Cardiac muscle cell (in vitro differentiated cells and primary cell): ENCODE measurements at regions not wholly inside any gene's neighbourhood (a gene's known extent, or its start where the extent isn't known, plus 50 kb on each side); places are given as distances from the start of the nearest gene placed in this dataset.

Experiments
- DNase-seq, 2 donors: peaks; one replicate each; pipeline versions ENCODE4 v3.0.0 to v3.0.0-alpha.2; 2010 to 2017; ENCODE audit warnings: low read depth in 1 of 2, low spot score in 1 of 2
- H3K27ac ChIP-seq: fragments of 200-600 bp; sonication (generic); 2 replicates; pipeline ENCODE4 v1.5.1; 2016
- H3K27me3 ChIP-seq: fragments of 200-600 bp; sonication (generic); 2 replicates; pipeline ENCODE4 v1.6.0; 2016; ENCODE audit warnings: control low read depth
- H3K36me3 ChIP-seq: fragments of 200-600 bp; sonication (generic); 2 replicates; pipeline ENCODE4 v1.5.1; 2016; ENCODE audit warnings: control low read depth
- H3K4me1 ChIP-seq: fragments of 200-600 bp; sonication (generic); 2 replicates; pipeline ENCODE4 v1.8.1; 2017; ENCODE audit warnings: low read depth, mild to moderate bottlenecking, mixed run types
- H3K4me3 ChIP-seq: fragments of 200-600 bp; sonication (generic); 2 replicates; pipeline ENCODE4 v1.5.1; 2016; ENCODE audit warnings: mild to moderate bottlenecking
- H3K9me3 ChIP-seq: fragments of 200-600 bp; sonication (generic); 2 replicates; pipeline ENCODE4 v1.5.1; 2017; ENCODE audit warnings: low read depth, mild to moderate bottlenecking, control low read depth
- TF ChIP-seq, protein P1 (sequence below): IDR thresholded peaks from 2 replicates; pipeline ENCODE4 v1.5.1; 2012; ENCODE audit warnings: low read depth, mild to moderate bottlenecking, low read length

DNA sequence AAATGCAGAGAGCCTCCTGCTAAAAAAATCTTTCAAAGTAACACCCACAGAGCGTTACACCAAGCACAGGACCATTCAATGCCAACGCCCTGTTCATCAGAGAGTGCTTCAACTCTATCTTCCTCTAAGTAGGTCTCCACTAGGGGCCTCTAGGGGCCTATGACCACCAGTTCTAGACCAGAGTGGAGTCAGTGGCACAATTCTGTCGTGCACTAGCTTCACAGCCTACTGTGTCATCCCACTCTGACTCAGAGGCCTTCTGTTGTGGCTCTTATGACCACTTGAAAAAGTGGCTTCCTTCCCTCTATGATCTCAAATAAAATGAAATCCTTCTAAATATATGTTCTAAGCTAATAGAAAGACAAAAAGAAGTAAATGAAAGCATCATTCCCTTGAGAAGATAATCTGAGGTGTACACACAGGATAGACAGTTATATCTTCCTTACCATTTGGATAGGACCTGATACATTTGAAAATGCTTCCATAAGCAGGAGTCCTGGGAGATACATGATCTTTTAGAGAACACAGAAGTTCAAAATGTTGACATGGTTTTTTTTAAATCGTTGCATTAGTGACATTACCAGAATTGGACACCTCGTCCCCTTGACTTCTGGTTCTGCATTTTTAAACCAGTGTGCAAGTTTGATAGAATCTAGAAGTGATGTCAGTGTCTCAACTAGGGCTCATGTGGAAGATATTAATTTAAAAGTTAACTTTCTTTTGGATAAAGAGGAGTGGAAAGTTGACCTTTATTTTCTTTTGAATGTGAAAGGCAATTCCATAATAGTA is 151.9 kb downstream of the SH3BGRL2 start:
- H3K27me3 ChIP-seq = no peaks in the 10 kb centered on the region
- no peaks in the 10 kb centered on the region for H3K4me1 ChIP-seq
- TF ChIP-seq, protein P1, sequence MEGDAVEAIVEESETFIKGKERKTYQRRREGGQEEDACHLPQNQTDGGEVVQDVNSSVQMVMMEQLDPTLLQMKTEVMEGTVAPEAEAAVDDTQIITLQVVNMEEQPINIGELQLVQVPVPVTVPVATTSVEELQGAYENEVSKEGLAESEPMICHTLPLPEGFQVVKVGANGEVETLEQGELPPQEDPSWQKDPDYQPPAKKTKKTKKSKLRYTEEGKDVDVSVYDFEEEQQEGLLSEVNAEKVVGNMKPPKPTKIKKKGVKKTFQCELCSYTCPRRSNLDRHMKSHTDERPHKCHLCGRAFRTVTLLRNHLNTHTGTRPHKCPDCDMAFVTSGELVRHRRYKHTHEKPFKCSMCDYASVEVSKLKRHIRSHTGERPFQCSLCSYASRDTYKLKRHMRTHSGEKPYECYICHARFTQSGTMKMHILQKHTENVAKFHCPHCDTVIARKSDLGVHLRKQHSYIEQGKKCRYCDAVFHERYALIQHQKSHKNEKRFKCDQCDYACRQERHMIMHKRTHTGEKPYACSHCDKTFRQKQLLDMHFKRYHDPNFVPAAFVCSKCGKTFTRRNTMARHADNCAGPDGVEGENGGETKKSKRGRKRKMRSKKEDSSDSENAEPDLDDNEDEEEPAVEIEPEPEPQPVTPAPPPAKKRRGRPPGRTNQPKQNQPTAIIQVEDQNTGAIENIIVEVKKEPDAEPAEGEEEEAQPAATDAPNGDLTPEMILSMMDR = no peak
- H3K36me3 ChIP-seq = no peaks in the 10 kb centered on the region
- H3K27ac ChIP-seq = no peak overlapping the region
- H3K4me3 ChIP-seq = no peak overlapping the region
- no peak for DNase-seq
- H3K9me3 ChIP-seq = no peaks in the 10 kb centered on the region

DNA sequence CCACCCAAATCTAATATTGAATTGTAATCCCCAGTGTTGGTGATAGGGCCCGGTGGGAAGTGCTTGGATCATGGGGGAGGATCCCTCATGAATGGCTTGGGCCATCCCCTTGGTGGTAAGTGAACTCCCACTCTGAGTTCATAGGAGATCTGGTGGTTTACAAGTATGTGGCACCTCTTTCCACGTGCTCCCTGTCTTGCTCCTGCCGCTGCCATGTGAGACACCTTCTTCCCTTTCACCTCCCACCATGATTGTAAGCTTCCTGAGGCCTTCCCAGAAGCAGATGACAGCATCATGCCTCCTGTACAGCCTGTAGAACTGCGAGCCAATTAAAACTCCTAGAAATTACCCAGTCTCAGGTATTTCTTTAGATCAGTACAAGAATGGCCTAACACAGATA is 150.8 kb downstream of the SH3BGRL2 start:
- Histone ChIP-seq H3K4me3 (no peak overlapping the region), H3K9me3 (no peaks in the 10 kb centered on the region), H3K36me3 (no peaks in the 10 kb centered on the region), H3K4me1 (no peaks in the 10 kb centered on the region), H3K27ac (no peak overlapping the region), H3K27me3 (no peaks in the 10 kb centered on the region)
- no peak for DNase-seq
- TF ChIP-seq, protein P1 = no peak

DNA sequence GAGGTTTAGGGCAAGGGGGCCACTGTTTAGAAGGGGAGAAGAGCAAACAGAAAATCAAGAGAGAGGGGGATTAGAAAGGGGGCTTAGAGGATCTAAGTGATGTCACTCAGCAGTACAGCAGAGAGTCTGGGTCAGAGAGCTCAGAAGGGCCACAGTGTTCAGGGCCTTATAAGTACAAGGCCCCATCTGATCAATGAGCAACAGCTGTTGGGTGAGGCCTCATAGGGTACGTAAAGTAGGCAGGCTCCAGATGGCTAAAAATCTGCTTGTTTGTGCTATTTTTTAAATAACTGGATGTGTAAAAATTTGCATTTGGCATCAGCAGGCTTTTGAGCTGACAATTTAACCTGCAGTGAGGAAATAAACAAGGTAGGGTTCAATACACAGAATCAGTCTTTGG is 149.8 kb downstream of the SH3BGRL2 start:
- Histone ChIP-seq H3K4me3 (no peak overlapping the region), H3K9me3 (no peaks in the 10 kb centered on the region), H3K36me3 (no peaks in the 10 kb centered on the region), H3K4me1 (no peaks in the 10 kb centered on the region), H3K27ac (no peak overlapping the region), H3K27me3 (no peaks in the 10 kb centered on the region)
- TF ChIP-seq, protein P1 = no peak
- no peak for DNase-seq

DNA sequence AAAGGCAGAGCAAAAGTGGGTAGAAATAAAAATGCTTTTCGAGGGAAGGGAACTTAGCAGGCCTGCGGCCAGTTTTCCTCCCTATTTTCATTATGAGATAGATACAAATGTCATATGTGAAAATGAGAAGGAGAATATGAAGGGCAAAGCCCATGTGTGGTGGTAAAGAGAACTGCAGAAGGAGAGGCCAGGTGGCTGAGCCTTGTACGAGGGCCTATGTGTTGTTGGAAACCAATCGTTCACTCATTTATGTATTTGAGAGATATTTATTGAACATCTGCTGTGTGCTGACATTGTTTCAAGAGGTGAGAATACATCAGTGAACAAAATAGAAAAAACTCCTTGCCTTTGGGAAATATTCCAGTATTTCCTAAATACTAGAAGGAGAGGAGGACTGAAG is 147.7 kb downstream of the SH3BGRL2 start:
- Histone ChIP-seq H3K4me3 (no peak overlapping the region), H3K27ac (no peak overlapping the region), H3K36me3 (no peaks in the 10 kb centered on the region), H3K27me3 (no peaks in the 10 kb centered on the region), H3K9me3 (no peaks in the 10 kb centered on the region), H3K4me1 (no peaks in the 10 kb centered on the region)
- DNase-seq = peak in 1 of 2 donors; percentile 2
- TF ChIP-seq, protein P1 = no peak

DNA sequence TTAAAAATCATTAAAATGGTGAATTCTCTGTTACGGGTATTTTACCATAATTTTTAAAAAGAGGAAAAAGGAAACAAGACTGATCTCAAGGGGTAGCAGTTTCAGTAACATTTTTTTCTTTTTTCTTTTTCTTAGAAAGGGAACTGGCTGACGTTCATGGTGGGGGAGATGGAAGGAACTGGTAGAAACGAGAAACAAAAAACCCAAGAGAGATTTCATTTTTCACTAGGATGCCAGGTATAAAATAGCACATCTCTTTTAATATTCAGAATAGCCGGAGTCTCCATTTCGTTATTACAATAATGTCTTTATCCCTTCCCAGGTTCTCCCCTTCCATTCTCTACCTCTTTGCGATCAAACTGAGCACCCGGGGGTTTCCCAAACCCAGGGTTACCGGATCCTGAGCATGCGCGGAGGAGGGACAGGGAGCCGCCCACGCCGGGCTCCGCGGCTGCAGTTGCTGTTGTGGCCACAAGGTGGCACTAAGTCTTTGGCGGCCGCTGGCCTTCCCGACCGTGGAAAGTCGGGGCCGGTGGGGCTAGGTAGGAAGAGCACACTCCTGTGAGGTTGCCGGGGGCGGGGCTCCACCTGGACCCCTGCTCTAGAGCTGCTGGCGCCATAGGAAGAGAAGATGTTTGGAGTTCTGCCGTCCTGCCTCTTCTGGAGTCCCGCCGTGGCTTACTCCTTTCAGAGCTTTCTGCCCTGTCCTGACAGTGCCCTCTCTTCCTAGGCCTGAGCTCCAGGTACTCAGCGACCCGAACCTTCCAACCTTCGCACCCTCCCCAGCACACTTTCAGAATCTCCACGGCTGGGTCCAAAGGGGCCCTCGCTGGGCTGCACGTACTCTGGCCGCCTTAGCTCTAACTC is 146.8 kb downstream of the SH3BGRL2 start:
- Histone ChIP-seq H3K36me3 (no peaks in the 10 kb centered on the region), H3K4me1 (no peaks in the 10 kb centered on the region), H3K27ac (no peak overlapping the region), H3K9me3 (no peaks in the 10 kb centered on the region), H3K27me3 (no peaks in the 10 kb centered on the region), H3K4me3 (no peak overlapping the region)
- TF ChIP-seq, protein P1 = peak; percentile 99
- peak; percentile 79 to 82 for DNase-seq
